Activated CD4-positive, alpha-beta T cell treated with anti-CD3 and anti-CD28 coated beads for 1 hour (primary cell): ENCODE measurements at regions not wholly inside any gene's neighbourhood (a gene's known extent, or its start where the extent isn't known, plus 50 kb on each side); places are given as distances from the start of the nearest gene placed in this dataset.

ENCODE experiments used
- DNase-seq: peaks from one replicate; pipeline ENCODE4 v3.0.0-alpha.2; 2020

GRCh38 chr2:203814661-203815540 lies 52.7 kb upstream of the CTLA4 start:
- DNase-seq, result peak; percentile 35

DNA sequence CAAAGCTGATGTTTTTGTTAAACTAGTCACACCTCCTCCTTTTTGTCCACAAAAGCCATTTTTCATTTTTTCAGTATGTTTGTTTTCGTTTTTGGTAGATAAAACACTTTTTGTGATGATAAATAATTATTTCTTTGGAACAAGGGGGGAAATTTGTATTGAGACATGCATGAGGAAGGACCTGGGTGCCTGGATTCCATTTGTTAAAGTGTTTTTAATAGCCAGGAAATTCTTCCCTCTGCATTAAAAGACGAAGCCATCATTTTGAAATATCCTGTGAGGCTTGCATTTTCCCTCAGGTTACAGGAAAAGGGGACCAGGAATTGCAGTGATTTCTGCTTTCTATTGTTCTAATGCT lies 52.1 kb upstream of the CTLA4 start:
- DNase-seq, result no peak

- DNase-seq, result no peak
Measured at GRCh38 chr2:203817147-203817546, 50.4 kb upstream of the CTLA4 start.
